DND-41 (cell line): ENCODE measurements at regions not wholly inside any gene's neighbourhood (a gene's known extent, or its start where the extent isn't known, plus 50 kb on each side); places are given as distances from the start of the nearest gene placed in this dataset.

Experiments
- ATAC-seq: fragments of 200-7000 bp; cut with Tn5 transposase; 3 replicates; pipeline ENCODE4 v1.9.1; 2021; ENCODE audit warnings: low read depth; ENCODE audit not compliant: insufficient read depth
- DNase-seq: peaks from one replicate; pipeline ENCODE4 v3.0.0-alpha.2; 2020
- H2AFZ ChIP-seq: 2 replicates; pipeline ENCODE4 v1.6.0; 2012; ENCODE audit warnings: low read depth, low read length
- H3K27ac ChIP-seq: 2 replicates; pipeline ENCODE4 v1.5.1; 2012; ENCODE audit warnings: low read length, inconsistent platforms
- H3K27me3 ChIP-seq: fragments of 200-600 bp; sonication (generic); 2 replicates; pipeline ENCODE4 v1.6.0; 2012; ENCODE audit warnings: low read length, mild to moderate bottlenecking, inconsistent platforms; ENCODE audit not compliant: insufficient read depth, poor library complexity
- H3K36me3 ChIP-seq: 2 replicates; pipeline ENCODE4 v1.5.1; 2012; ENCODE audit warnings: low read length, inconsistent platforms; ENCODE audit not compliant: insufficient read depth
- H3K4me1 ChIP-seq: 2 replicates; pipeline ENCODE4 v1.5.1; 2012; ENCODE audit warnings: mild to moderate bottlenecking, low read length; ENCODE audit not compliant: insufficient read depth
- H3K4me2 ChIP-seq: 2 replicates; pipeline ENCODE4 v1.6.0; 2012; ENCODE audit warnings: mild to moderate bottlenecking, moderate library complexity, low read length, inconsistent platforms; ENCODE audit not compliant: insufficient read depth
- H3K4me3 ChIP-seq, 2 experiments: fragments of 200-600 bp in 1 of 2; shearing (Covaris generic) in 1 of 2; 2 replicates each; pipeline ENCODE4 v1.5.1; 2012 to 2016; ENCODE audit warnings: inconsistent platforms in 2 of 2, low read length in 2 of 2, mild to moderate bottlenecking in 2 of 2, low read depth in 1 of 2, moderate library complexity in 1 of 2
- H3K79me2 ChIP-seq: 2 replicates; pipeline ENCODE4 v1.6.0; 2012; ENCODE audit warnings: low read length, inconsistent platforms; ENCODE audit not compliant: insufficient read depth
- H3K9ac ChIP-seq: 2 replicates; pipeline ENCODE4 v1.6.0; 2012; ENCODE audit warnings: low read depth, mild to moderate bottlenecking, inconsistent platforms, low read length, moderate library complexity
- H3K9me3 ChIP-seq: 2 replicates; pipeline ENCODE4 v1.5.1; 2012; ENCODE audit warnings: low read length, moderate library complexity, mild to moderate bottlenecking, inconsistent platforms; ENCODE audit not compliant: insufficient read depth, severe bottlenecking
- H4K20me1 ChIP-seq: 2 replicates; pipeline ENCODE4 v1.6.0; 2012; ENCODE audit warnings: low read length; ENCODE audit not compliant: insufficient read depth
- EZH2 ChIP-seq: IDR thresholded peaks from 3 replicates; pipeline ENCODE4 v1.6.1; 2012; ENCODE audit warnings: borderline replicate concordance, low read depth, mild to moderate bottlenecking, moderate library complexity, low read length, inconsistent platforms; ENCODE audit not compliant: severe bottlenecking
- TF ChIP-seq, protein P1 (sequence below): IDR thresholded peaks from 2 replicates; pipeline ENCODE4 v1.5.1; 2012; ENCODE audit warnings: borderline replicate concordance, low read length, moderate library complexity, mild to moderate bottlenecking; ENCODE audit not compliant: poor library complexity, severe bottlenecking; ENCODE audit errors: extremely low read depth

- H4K20me1 ChIP-seq, result peaks cover 7% of the 10 kb centered on the region
- H3K9me3 ChIP-seq, result peaks cover 10% of the 10 kb centered on the region
Measured at GRCh38 chr20:60378620-60379019, 420.4 kb downstream of the CDH26 start.

GRCh38 chr20:60381643-60382400 lies 423.6 kb downstream of the CDH26 start:
- H3K27ac ChIP-seq, result no peak overlapping the region
- ATAC-seq, result no peak
- no peak for TF ChIP-seq EZH2
- TF ChIP-seq, protein P1, sequence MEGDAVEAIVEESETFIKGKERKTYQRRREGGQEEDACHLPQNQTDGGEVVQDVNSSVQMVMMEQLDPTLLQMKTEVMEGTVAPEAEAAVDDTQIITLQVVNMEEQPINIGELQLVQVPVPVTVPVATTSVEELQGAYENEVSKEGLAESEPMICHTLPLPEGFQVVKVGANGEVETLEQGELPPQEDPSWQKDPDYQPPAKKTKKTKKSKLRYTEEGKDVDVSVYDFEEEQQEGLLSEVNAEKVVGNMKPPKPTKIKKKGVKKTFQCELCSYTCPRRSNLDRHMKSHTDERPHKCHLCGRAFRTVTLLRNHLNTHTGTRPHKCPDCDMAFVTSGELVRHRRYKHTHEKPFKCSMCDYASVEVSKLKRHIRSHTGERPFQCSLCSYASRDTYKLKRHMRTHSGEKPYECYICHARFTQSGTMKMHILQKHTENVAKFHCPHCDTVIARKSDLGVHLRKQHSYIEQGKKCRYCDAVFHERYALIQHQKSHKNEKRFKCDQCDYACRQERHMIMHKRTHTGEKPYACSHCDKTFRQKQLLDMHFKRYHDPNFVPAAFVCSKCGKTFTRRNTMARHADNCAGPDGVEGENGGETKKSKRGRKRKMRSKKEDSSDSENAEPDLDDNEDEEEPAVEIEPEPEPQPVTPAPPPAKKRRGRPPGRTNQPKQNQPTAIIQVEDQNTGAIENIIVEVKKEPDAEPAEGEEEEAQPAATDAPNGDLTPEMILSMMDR, result no peak
- no peaks in the 10 kb centered on the region for H3K4me1 ChIP-seq
- no peaks in the 10 kb centered on the region for H3K27me3 ChIP-seq
- no peak overlapping the region for H2AFZ ChIP-seq
- no peaks in the 10 kb centered on the region for H4K20me1 ChIP-seq
- H3K9me3 ChIP-seq, result peaks cover 10% of the 10 kb centered on the region
- no peak overlapping the region for H3K4me3 ChIP-seq
- H3K79me2 ChIP-seq, result no peaks in the 10 kb centered on the region
- peaks cover 7% of the 10 kb centered on the region; the same call in 1 of the 2 replicates for H3K36me3 ChIP-seq
- no peak overlapping the region for H3K9ac ChIP-seq
- H3K4me2 ChIP-seq, result no peak overlapping the region
- DNase-seq, result no peak

More at GRCh38 chr20:60378620-60379019, 420.4 kb downstream of the CDH26 start:
- peaks cover 7% of the 10 kb centered on the region; the same call in 1 of the 2 replicates for H3K36me3 ChIP-seq
- no peak overlapping the region for H3K4me3 ChIP-seq
- H2AFZ ChIP-seq, result no peak overlapping the region
- H3K27ac ChIP-seq, result no peak overlapping the region
- no peaks in the 10 kb centered on the region for H3K27me3 ChIP-seq
- no peak for TF ChIP-seq EZH2
- TF ChIP-seq, protein P1, result no peak
- no peak overlapping the region for H3K9ac ChIP-seq
- no peak overlapping the region for H3K4me2 ChIP-seq
- ATAC-seq, result no peak
- no peak for DNase-seq
- H3K79me2 ChIP-seq, result 0 out of 2 replicates have a peak, but pooled peaks cover 1% of the 10 kb centered on the region
- H3K4me1 ChIP-seq, result peaks cover under 1% of the 10 kb centered on the region; the same call in 1 of the 2 replicates

DNA sequence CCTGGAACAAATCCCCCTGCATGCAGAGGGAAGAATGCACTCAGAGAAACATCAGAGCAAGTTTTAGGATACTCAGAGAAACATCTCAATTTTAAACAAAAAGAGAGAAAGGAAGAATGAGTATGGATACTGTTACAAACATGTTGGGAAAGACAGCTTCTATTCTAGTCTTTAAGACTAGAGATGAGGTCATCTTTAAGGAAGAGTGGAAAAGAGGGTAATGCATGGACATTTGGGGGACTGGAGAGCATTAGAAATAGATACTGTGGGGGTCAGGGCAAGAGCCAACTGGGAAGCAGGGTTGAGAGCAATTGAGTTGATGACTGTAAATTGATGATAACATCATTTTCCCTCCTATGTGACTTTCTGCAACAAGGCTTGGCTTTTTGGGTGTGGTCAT lies 431.2 kb downstream of the CDH26 start:
- no peak for ATAC-seq

More for the DNA sequence above, 431.2 kb downstream of the CDH26 start:
- Histone ChIP-seq H3K9ac (no peak overlapping the region), H3K4me3 (no peak overlapping the region), H2AFZ (no peak overlapping the region), H3K79me2 (no peaks in the 10 kb centered on the region; the same call in 1 of the 2 replicates), H3K27ac (no peak overlapping the region), H3K36me3 (peaks cover 12% of the 10 kb centered on the region), H3K27me3 (no peaks in the 10 kb centered on the region), H3K4me1 (no peaks in the 10 kb centered on the region), H3K9me3 (no peaks in the 10 kb centered on the region), H3K4me2 (no peak overlapping the region), H4K20me1 (peaks cover 5% of the 10 kb centered on the region; the same call in 1 of the 2 replicates)
- no peak for DNase-seq
- TF ChIP-seq, protein P1, result no peak
- no peak for TF ChIP-seq EZH2
